ENCODE measurements at regions not wholly inside any gene's neighbourhood (a gene's known extent, or its start where the extent isn't known, plus 50 kb on each side); places are given as distances from the start of the nearest gene placed in this dataset.
"Not testable (repeated sequence)": the region's sequence is repeated elsewhere in the genome, so short reads cannot be mapped to it uniquely, and the experiment has no call there.

GRCh38 chr1:9466780-9467758 is 72.2 kb upstream of the SLC25A33 start:
- Histone ChIP-seq H3K9me3 (no peaks in the 10 kb centered on the region), H3K27ac (peak overlapping the region in 1 of 3 donors; percentile 10), H3K4me1 (peaks cover 0 to 5% of the 10 kb centered on the region in 2 donors), H3K4me3 (replicated peaks in 1 of 3) (no peak overlapping the region), H3K27me3 (no peaks in the 10 kb centered on the region), H3K36me3 (no peaks in the 10 kb centered on the region)
- TF ChIP-seq POLR2A (IDR thresholded peaks at IDR 0.05) (no peak), CTCF (IDR thresholded peaks at IDR 0.05) (no peak)
- intact Hi-C loops (cut with DNase I): no loop called here
- 59 to 70% methylated on average over 29 of the region's 29 CpGs for WGBS, 2 donors
- DNase-seq: peak in 1 of 2 donors; percentile 21

- DNase-seq; H3K4me1 ChIP-seq; H3K36me3 ChIP-seq; intact Hi-C loops (cut with DNase I); H3K27me3 ChIP-seq; H3K4me3 ChIP-seq (replicated peaks in 1 of 3); H3K27ac ChIP-seq; H3K9me3 ChIP-seq: not testable (repeated sequence)
- WGBS, 2 donors: 93 to 95% methylated on average over 3 of the region's 3 CpGs
These were observed 69.4 kb upstream of the SLC25A33 start for GRCh38 chr1:9469882-9470281.

GRCh38 chr1:9471679-9472078 is 67.6 kb upstream of the SLC25A33 start:
- peaks cover 0 to 8% of the 10 kb centered on the region in 2 donors for H3K4me1 ChIP-seq
- TF ChIP-seq POLR2A (IDR thresholded peaks at IDR 0.05) (no peak), CTCF (IDR thresholded peaks at IDR 0.05) (no peak)
- no peak overlapping the region for H3K27ac ChIP-seq
- 46 to 49% methylated on average over 14 to 15 of the region's 15 CpGs for WGBS, 2 donors
- no peaks in the 10 kb centered on the region for H3K36me3 ChIP-seq
- H3K27me3 ChIP-seq: no peaks in the 10 kb centered on the region
- intact Hi-C loops (cut with DNase I): no loop called here
- no peaks in the 10 kb centered on the region for H3K9me3 ChIP-seq
- H3K4me3 ChIP-seq (replicated peaks in 1 of 3): no peak overlapping the region
- DNase-seq: no peak

GRCh38 chr1:9472386-9473031 is 66.8 kb upstream of the SLC25A33 start:
- TF ChIP-seq CTCF (IDR thresholded peaks at IDR 0.05) (no peak), POLR2A (IDR thresholded peaks at IDR 0.05) (no peak)
- DNase-seq: no peak
- H3K27me3 ChIP-seq: no peaks in the 10 kb centered on the region
- peaks cover 0 to 8% of the 10 kb centered on the region in 2 donors for H3K4me1 ChIP-seq
- H3K36me3 ChIP-seq: no peaks in the 10 kb centered on the region
- H3K4me3 ChIP-seq (replicated peaks in 1 of 3): no peak overlapping the region
- H3K9me3 ChIP-seq: no peaks in the 10 kb centered on the region
- 54 to 58% methylated on average over 13 of the region's 13 CpGs for WGBS, 2 donors
- intact Hi-C loops (cut with DNase I): no loop called here
- no peak overlapping the region for H3K27ac ChIP-seq

GRCh38 chr1:9473032-9473807 is 66.0 kb upstream of the SLC25A33 start:
- Histone ChIP-seq H3K4me1 (peaks cover 0 to 8% of the 10 kb centered on the region in 2 donors), H3K27me3 (no peaks in the 10 kb centered on the region), H3K4me3 (replicated peaks in 1 of 3) (no peak overlapping the region), H3K9me3 (no peaks in the 10 kb centered on the region), H3K27ac (peak overlapping the region in 1 of 3 donors; percentile 15), H3K36me3 (no peaks in the 10 kb centered on the region)
- intact Hi-C loops (cut with DNase I): no loop called here
- no peak for TF ChIP-seq POLR2A (IDR thresholded peaks at IDR 0.05)
- no peak for TF ChIP-seq CTCF (IDR thresholded peaks at IDR 0.05)
- WGBS, 2 donors: 62 to 65% methylated on average over 5 to 14 of the region's 14 CpGs
- peak; percentile 13 to 34 for DNase-seq

Data from thyroid gland (tissue), 4 donors.